ENCODE measurements at regions not wholly inside any gene's neighbourhood (a gene's known extent, or its start where the extent isn't known, plus 50 kb on each side); places are given as distances from the start of the nearest gene placed in this dataset.

GRCh38 chr3:10556312-10556711 lies 50.9 kb upstream of the ATP2B2 start:
- TF ChIP-seq, protein P1, sequence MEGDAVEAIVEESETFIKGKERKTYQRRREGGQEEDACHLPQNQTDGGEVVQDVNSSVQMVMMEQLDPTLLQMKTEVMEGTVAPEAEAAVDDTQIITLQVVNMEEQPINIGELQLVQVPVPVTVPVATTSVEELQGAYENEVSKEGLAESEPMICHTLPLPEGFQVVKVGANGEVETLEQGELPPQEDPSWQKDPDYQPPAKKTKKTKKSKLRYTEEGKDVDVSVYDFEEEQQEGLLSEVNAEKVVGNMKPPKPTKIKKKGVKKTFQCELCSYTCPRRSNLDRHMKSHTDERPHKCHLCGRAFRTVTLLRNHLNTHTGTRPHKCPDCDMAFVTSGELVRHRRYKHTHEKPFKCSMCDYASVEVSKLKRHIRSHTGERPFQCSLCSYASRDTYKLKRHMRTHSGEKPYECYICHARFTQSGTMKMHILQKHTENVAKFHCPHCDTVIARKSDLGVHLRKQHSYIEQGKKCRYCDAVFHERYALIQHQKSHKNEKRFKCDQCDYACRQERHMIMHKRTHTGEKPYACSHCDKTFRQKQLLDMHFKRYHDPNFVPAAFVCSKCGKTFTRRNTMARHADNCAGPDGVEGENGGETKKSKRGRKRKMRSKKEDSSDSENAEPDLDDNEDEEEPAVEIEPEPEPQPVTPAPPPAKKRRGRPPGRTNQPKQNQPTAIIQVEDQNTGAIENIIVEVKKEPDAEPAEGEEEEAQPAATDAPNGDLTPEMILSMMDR (IDR thresholded peaks at IDR 0.05; ENCODE audit: borderline replicate concordance, extremely low read depth, low read length, poor library complexity, severe bottlenecking) = no peak
- no peak for TF ChIP-seq EZH2 (IDR thresholded peaks at IDR 0.05; ENCODE audit: borderline replicate concordance, low read depth, low read length, severe bottlenecking)
